A673 (cell line): ENCODE measurements at regions not wholly inside any gene's neighbourhood (a gene's known extent, or its start where the extent isn't known, plus 50 kb on each side); places are given as distances from the start of the nearest gene placed in this dataset.

Experiments used
- EZH2 ChIP-seq: fragments of 200-600 bp; sonication (generic); IDR thresholded peaks from 2 replicates; pipeline ENCODE4 v1.6.1; 2017; ENCODE audit warnings: borderline replicate concordance, low read depth, mild to moderate bottlenecking, mixed read lengths, antibody characterized with exemption, low read length; ENCODE audit not compliant: poor library complexity, severe bottlenecking
- TF ChIP-seq, protein P1 (sequence below): fragments of 300-800, 200-600 bp; sonication (generic); conservative IDR thresholded peaks from 2 replicates; pipeline ENCODE4 v1.5.1; 2017; ENCODE audit warnings: low read depth, mild to moderate bottlenecking, antibody characterized with exemption, low read length, moderate library complexity, mixed read lengths

DNA sequence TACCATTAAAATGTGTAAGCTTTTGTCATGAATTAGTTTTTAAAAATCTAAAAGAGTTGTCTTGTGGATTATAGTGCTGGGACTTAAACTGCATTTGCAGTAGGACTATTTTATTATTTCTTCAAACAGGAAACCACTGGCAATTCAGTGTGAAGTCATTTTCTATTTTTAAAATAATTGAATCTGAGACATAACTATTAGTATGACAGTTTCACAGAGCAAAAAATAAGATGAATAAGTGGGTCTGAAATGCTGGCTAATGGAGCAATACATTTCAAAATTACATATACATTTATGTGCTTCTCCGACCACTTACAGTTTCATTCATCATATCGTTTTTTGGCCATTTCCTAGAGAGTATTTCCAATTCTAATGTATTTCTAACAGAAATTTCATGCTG lies 75.3 kb upstream of the RAPGEF2 start:
- TF ChIP-seq, protein P1, sequence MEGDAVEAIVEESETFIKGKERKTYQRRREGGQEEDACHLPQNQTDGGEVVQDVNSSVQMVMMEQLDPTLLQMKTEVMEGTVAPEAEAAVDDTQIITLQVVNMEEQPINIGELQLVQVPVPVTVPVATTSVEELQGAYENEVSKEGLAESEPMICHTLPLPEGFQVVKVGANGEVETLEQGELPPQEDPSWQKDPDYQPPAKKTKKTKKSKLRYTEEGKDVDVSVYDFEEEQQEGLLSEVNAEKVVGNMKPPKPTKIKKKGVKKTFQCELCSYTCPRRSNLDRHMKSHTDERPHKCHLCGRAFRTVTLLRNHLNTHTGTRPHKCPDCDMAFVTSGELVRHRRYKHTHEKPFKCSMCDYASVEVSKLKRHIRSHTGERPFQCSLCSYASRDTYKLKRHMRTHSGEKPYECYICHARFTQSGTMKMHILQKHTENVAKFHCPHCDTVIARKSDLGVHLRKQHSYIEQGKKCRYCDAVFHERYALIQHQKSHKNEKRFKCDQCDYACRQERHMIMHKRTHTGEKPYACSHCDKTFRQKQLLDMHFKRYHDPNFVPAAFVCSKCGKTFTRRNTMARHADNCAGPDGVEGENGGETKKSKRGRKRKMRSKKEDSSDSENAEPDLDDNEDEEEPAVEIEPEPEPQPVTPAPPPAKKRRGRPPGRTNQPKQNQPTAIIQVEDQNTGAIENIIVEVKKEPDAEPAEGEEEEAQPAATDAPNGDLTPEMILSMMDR, result no peak
- no peak for TF ChIP-seq EZH2
